Loucy (cell line): ENCODE measurements at regions not wholly inside any gene's neighbourhood (a gene's known extent, or its start where the extent isn't known, plus 50 kb on each side); places are given as distances from the start of the nearest gene placed in this dataset.

Experiments
- EZH2phosphoT487 ChIP-seq: fragments of 200-600 bp; IDR thresholded peaks from 2 replicates; pipeline ENCODE4 v1.6.1; 2018; ENCODE audit warnings: antibody characterized with exemption, mild to moderate bottlenecking, moderate library complexity, borderline replicate concordance
- TF ChIP-seq, protein P1 (sequence below): fragments of 200-600 bp; sonication (generic); conservative IDR thresholded peaks from 2 replicates; pipeline ENCODE4 v1.5.1; 2014; ENCODE audit warnings: mild to moderate bottlenecking, antibody characterized with exemption, low read length

GRCh38 chr5:36491856-36492255 lies 114.5 kb upstream of the SLC1A3 start:
- TF ChIP-seq, protein P1, sequence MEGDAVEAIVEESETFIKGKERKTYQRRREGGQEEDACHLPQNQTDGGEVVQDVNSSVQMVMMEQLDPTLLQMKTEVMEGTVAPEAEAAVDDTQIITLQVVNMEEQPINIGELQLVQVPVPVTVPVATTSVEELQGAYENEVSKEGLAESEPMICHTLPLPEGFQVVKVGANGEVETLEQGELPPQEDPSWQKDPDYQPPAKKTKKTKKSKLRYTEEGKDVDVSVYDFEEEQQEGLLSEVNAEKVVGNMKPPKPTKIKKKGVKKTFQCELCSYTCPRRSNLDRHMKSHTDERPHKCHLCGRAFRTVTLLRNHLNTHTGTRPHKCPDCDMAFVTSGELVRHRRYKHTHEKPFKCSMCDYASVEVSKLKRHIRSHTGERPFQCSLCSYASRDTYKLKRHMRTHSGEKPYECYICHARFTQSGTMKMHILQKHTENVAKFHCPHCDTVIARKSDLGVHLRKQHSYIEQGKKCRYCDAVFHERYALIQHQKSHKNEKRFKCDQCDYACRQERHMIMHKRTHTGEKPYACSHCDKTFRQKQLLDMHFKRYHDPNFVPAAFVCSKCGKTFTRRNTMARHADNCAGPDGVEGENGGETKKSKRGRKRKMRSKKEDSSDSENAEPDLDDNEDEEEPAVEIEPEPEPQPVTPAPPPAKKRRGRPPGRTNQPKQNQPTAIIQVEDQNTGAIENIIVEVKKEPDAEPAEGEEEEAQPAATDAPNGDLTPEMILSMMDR = no peak
- TF ChIP-seq EZH2phosphoT487 = no peak
